ENCODE measurements at regions not wholly inside any gene's neighbourhood (a gene's known extent, or its start where the extent isn't known, plus 50 kb on each side); places are given as distances from the start of the nearest gene placed in this dataset.

DNA sequence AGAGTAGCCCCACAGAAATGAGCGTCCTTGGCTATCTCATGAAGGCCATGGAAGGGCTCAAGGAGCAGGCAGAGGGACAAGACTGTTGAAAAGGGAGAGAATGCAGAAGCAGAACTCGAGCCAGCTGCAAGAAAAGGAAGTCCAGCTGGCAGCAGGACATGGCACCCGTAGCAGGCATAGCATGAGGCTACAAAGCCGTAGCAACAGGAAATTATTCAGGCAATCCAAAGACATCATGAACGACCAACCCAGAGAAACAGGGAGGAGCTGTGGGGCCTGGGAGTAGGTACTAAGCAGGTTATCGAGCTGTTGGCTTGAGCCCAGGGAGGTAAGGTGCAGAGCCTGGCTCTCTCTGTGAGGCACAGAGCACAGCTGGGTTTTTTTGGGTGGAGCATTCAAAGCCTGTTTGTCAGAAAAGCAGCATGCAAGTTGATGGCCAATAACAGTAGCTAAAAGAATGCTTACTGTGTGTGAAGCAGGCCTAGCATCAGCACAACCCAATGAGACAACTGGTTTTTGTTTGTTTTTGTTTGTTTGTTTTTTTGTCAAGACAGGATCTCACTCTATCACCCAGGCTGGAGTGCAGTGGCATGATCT, 144.0 kb upstream of the SMAD3 start:
- H3K36me3 ChIP-seq (ENCODE audit: control insufficient read depth in 2 of 2, insufficient read depth in 2 of 2, low read length in 1 of 2): no peaks in the 10 kb centered on the region
- no TSS peak for BruUV-seq (replicated peaks)
- no peaks in the 10 kb centered on the region for H3K27me3 ChIP-seq (replicated peaks in 1 of 2; ENCODE audit: control insufficient read depth in 2 of 2, insufficient read depth in 2 of 2, low read length in 1 of 2)
- intact Hi-C loops (cut with micrococcal nuclease; ENCODE audit: unreplicated experiment): no loop called here
- ChIA-PET POLR2A (no interaction called here), CTCF (interaction anchor here (2.7 kb wide), 1 partner anchor 18 kb away, joined by 12 read pairs; no protein-coding TSS in a partner anchor), SMC1A (ENCODE audit: uncharacterized antibody, unreplicated experiment) (no interaction called here), RAD21 (ENCODE audit: unreplicated experiment) (no interaction called here)
- no peak overlapping the region for H3K27ac ChIP-seq (ENCODE audit: control insufficient read depth, insufficient read depth)
- no peak overlapping the region for H2AFZ ChIP-seq (ENCODE audit: control insufficient read depth, low read depth, low read length)
- H3K9ac ChIP-seq (ENCODE audit: control insufficient read depth, insufficient read depth, low read length): no peak overlapping the region
- TF ChIP-seq HDAC2 (IDR thresholded peaks at IDR 0.05) (no peak), ZNF217 (IDR thresholded peaks at IDR 0.05) (no peak), STAT3 (IDR thresholded peaks at IDR 0.05; ENCODE audit: low read depth, low read length) (no peak), PAX8 (IDR thresholded peaks at IDR 0.05) (no peak), TCF3 (IDR thresholded peaks at IDR 0.05; ENCODE audit: borderline replicate concordance, insufficient read depth, low read depth, low read length) (no peak)
- TF ChIP-seq, protein P1, sequence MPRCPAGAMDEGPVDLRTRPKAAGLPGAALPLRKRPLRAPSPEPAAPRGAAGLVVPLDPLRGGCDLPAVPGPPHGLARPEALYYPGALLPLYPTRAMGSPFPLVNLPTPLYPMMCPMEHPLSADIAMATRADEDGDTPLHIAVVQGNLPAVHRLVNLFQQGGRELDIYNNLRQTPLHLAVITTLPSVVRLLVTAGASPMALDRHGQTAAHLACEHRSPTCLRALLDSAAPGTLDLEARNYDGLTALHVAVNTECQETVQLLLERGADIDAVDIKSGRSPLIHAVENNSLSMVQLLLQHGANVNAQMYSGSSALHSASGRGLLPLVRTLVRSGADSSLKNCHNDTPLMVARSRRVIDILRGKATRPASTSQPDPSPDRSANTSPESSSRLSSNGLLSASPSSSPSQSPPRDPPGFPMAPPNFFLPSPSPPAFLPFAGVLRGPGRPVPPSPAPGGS (IDR thresholded peaks at IDR 0.05; ENCODE audit: borderline replicate concordance, insufficient read depth, low read depth, low read length, poor library complexity, severe bottlenecking): no peak
- TF ChIP-seq, protein P2, sequence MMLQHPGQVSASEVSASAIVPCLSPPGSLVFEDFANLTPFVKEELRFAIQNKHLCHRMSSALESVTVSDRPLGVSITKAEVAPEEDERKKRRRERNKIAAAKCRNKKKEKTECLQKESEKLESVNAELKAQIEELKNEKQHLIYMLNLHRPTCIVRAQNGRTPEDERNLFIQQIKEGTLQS (IDR thresholded peaks at IDR 0.05; ENCODE audit: borderline replicate concordance, extremely low read depth, low read depth, low read length): no peak
- TF ChIP-seq, protein P3, sequence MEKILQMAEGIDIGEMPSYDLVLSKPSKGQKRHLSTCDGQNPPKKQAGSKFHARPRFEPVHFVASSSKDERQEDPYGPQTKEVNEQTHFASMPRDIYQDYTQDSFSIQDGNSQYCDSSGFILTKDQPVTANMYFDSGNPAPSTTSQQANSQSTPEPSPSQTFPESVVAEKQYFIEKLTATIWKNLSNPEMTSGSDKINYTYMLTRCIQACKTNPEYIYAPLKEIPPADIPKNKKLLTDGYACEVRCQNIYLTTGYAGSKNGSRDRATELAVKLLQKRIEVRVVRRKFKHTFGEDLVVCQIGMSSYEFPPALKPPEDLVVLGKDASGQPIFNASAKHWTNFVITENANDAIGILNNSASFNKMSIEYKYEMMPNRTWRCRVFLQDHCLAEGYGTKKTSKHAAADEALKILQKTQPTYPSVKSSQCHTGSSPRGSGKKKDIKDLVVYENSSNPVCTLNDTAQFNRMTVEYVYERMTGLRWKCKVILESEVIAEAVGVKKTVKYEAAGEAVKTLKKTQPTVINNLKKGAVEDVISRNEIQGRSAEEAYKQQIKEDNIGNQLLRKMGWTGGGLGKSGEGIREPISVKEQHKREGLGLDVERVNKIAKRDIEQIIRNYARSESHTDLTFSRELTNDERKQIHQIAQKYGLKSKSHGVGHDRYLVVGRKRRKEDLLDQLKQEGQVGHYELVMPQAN (conservative IDR thresholded peaks at IDR 0.05): no peak
- WGBS (ENCODE audit: insufficient coverage, insufficient replicate concordance, low lambda C conversion rate, missing lambda C conversion rate): 0% methylated on average over 6 of the region's 6 CpGs
- no peak for DNase-seq (ENCODE audit: low read depth, low spot score)
- no peak overlapping the region for H3K4me3 ChIP-seq
- H3K9me3 ChIP-seq (replicated peaks; ENCODE audit: control insufficient read depth, insufficient read depth, low read length): peaks cover 13% of the 10 kb centered on the region; the same call in 2 of the 3 replicates
- H4K20me1 ChIP-seq (ENCODE audit: control insufficient read depth, insufficient read depth): no peaks in the 10 kb centered on the region
- H3K79me2 ChIP-seq (ENCODE audit: control insufficient read depth, insufficient read depth, low read length): no peaks in the 10 kb centered on the region
- H3K4me2 ChIP-seq (ENCODE audit: control insufficient read depth, insufficient read depth): no peak overlapping the region
- no peak for ATAC-seq
- no peaks in the 10 kb centered on the region for H3K4me1 ChIP-seq (ENCODE audit: control insufficient read depth, insufficient read depth, low read length)
- in situ Hi-C loops (cut with MboI): no loop called here
- no peak for FAIRE-seq
